ENCODE measurements at regions not wholly inside any gene's neighbourhood (a gene's known extent, or its start where the extent isn't known, plus 50 kb on each side); places are given as distances from the start of the nearest gene placed in this dataset.
"Not testable (repeated sequence)": the region's sequence is repeated elsewhere in the genome, so short reads cannot be mapped to it uniquely, and the experiment has no call there.

- DNase-seq, result no peak
Measured at GRCh38 chr18:25568986-25569385, 217.0 kb upstream of the ZNF521 start.

GRCh38 chr18:25563816-25564683 is 212.1 kb upstream of the ZNF521 start:
- no peak for DNase-seq

DNA sequence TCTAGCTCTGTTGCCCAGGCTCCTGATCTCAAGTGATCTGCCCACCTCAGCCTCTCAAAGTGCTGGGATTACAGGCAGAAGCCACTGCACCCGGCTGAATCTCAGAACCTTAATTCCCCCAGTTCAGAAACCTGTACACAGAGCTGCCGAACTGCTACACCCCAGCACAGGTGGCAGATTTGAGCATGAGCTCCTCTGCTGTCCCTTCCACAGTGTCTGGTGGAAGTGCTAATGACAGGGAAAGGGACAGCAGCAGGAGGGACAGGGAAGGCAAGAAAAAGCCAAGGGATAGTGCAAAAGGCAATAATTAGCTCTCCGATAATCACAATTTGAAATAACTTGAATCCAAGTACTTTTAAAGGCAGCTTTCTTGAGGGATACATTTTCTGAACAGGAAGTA is 211.4 kb upstream of the ZNF521 start:
- DNase-seq, result no peak

GRCh38 chr18:25561918-25562317 is 210.0 kb upstream of the ZNF521 start:
- DNase-seq, result no peak

- DNase-seq, result peak in 3 of 58 donors; percentile 2 to 11 (median 4)
Measured at GRCh38 chr18:25560369-25560768, 208.4 kb upstream of the ZNF521 start.

GRCh38 chr18:25557011-25557410 is 205.0 kb upstream of the ZNF521 start:
- DNase-seq, result no peak

DNA sequence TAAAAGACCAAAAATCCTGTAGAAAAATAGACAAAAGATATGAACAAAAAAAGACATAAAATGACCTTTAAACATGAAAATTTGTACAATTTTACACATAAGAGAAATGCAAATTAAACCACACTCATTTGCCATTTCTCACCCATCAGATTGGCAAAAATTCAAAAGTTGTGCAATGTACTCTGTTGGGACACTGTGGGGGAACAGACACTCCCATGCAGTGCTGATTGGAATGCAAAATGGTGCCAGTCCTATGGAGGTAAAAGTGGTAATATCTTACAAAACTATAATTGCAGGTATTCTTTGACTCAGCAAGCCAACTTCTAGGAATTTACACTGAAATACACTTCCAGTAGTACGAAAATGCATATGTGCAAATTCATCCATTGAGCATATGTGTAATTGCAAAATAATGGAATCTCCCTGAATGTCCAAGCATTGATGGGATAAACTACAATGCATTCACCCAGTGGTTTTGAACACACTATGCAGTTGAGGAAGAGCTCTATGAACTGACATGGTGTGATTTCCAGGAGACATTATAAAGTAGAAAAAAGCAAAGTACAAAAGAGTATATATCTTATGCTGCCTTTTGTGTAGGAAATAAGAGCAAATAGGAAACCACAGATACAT is 201.8 kb upstream of the ZNF521 start:
- no peak for DNase-seq

DNA sequence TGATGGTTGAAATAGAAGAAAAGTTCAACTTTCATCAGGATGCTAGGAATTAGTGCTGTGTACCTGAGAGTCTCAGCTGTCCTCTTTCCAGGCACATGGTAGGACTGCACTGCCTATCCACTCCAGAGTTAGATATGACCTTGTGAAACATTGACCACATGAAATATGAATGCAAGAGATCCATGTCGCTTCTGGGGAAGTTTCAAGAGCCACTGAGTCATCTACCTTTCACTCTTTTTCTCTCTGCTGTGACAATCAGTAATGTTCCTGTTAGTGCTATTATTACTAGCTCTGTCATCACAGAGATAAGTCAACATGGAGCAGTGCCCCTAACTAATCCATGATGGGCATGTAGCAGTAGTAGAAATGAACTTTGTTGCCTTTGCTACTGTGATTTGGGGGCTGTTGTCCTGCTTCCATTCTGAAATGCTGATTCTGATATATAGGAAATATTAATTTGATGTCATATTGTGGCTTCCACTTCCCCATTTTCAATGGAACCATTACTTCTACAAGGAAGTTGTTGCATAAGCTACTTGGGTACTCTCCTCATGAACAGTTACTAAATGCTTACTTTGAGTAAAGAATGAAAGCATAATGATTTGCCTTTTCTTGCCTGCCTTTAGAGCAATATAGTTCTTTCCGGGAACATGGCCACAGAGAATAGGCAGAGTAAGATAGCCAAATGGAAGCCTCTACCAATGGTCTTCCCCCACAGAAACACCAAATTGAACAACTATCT is 192.8 kb upstream of the ZNF521 start:
- DNase-seq, result no peak

DNA sequence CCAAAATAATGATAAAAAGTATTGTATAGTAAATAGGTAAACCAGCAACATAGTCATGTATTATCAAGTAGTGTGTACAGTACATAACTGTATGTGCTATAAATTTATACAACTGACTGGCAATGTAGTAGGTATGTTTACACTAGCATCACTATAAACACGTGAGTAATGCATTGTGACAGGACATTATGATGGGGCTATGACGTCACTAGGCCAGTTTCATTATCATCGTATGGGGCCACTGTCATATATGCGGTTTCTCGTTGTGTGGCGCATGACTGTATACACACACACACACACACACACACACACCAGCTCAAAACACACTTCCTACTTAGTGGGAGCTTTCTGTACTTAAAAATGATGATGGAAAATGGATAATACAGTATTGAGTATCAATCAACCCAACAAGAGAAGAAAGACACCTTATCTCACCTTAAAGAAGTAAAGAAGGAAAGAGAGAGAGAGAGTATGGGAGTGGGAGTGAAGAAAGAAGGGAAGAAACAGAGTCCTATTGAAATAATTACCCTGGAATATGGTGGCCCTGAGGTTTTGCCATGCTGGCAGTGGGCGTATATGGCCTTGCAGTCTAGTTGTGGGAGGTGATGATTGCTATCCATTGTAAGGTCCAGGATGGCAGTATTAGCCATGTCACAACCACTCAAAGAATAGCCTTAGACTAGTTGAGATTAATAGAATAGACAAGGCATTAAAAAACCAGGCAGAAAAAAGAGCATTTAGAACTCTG is 186.4 kb upstream of the ZNF521 start:
- DNase-seq, result no peak

GRCh38 chr18:25535495-25535894 is 183.5 kb upstream of the ZNF521 start:
- no peak for DNase-seq

DNA sequence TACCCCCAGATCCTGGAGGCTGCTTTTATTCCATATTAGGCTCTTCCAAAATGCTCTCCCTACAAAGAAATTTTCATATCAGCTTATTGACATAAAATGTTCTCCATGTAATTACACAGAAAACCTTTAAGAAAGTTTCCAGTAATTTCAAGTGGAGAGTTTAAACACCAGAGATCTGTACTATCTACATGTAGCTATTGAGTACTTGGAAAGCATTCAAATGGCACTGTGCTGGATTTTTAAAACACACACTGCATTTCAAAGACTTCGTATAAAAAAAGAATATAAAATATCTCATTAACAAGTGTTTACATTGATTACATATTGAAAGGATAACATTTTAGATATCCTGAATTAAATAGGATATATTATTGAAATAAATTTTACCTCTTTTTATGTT is 182.4 kb upstream of the ZNF521 start:
- no peak for DNase-seq

GRCh38 chr18:25533218-25533617 is 181.3 kb upstream of the ZNF521 start:
- DNase-seq, result no peak

DNA sequence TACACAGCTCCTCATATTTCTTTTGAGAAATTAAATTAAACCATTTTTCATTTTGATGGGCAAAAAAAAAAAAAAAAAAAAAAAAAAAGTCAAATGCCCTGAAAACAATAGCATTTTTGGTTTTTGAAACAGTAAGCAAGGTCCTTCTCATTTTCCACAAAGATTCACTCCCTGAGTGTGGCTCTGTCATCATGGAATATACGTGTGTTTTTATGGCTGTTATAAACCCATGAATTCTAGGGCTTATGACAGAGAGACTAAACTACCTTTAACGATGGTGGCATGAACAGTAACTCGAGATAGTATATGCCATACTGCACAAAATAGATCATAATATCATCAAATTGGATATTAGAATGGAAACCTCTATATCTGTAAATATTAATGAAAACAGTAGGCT is 179.2 kb upstream of the ZNF521 start:
- DNase-seq, result no peak

GRCh38 chr18:25525789-25526188 is 173.8 kb upstream of the ZNF521 start:
- not testable (repeated sequence) for DNase-seq

DNA sequence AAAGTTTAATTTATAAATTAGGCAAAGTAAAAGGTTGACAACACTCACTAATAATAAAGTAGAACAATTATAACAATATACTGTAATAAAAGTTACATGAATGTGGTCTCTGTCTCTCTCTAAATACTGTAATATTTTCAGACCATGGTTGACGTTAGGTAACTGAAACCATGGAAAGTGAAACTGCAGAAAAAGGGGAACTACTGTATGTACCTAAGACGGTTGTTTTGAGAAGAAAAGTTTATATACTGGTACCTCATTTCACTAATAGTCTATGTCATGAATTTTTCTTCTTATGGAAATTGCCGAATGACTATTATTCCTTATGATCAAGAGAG is 166.7 kb upstream of the ZNF521 start:
- DNase-seq, result no peak

DNA sequence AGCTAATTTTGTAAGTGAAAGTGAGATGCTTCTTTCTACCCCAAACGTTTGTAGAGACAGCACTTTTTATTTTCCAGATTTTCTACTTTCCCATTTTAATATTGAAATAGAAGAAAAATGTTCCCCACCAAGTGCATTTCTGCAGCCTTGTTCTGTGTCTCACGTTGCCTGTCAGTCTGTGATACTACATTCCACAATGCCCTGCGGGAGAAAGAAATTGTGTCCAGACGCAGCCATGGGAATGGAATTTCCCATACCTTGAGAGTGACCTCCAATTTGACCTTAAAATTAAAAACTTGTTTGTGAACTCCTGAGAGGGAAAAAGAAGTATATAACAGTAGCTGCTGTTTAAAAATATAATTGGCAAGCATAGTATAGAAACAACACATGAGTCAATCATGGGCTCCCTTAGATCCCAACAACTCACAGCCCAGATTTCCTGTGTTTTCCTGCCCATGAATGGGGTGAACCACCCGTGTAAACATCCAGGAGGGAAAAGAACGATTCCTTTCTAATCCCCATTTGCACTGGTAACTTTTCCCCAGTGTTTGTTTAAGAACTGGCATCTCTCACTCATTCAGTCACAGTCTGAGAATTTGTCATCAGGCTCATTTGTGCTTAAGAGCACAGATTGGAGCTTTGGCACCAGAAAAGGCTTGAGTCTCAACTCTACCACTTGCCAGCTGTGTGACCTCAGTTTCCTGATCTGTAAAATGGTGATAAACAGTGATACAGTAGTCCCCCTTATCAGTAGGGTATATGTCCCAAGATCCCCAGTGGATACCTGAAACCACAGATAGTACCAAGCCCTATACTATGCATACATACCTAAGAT is 166.1 kb upstream of the ZNF521 start:
- no peak for DNase-seq

DNA sequence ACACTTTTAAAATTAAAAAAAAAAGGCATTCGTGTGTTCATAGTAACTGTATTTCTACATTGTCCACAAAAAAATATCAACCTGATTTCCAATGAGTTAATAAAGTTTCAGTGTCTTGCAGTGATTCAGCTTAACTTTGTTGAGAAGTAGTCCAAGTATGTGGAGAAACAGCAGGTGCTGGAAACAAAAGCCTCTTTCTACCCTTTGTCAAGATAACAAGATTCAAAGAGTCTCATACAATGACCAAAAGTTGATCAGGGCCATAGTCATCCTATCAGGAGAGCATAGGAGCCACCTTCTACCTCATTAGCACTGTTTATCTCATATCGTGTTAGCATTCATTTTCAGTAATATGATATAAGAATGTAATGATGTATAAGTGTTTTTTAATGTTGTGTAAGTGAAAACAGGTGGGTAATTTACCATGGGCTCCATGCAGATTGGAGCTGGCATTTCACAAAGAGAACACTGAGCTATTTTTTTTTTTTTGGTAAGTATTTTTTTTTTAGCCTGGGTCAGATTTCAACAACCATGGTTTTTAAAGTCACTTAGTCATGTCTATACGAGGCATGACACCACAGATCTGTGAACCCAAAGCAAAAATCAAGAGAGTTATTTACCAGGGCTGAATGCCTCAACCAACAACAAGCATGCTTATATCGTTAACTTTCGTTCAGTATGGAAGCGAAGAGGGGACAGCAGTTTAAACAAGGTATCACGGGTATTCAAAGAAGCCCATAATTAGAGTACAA is 165.0 kb upstream of the ZNF521 start:
- DNase-seq, result no peak

DNA sequence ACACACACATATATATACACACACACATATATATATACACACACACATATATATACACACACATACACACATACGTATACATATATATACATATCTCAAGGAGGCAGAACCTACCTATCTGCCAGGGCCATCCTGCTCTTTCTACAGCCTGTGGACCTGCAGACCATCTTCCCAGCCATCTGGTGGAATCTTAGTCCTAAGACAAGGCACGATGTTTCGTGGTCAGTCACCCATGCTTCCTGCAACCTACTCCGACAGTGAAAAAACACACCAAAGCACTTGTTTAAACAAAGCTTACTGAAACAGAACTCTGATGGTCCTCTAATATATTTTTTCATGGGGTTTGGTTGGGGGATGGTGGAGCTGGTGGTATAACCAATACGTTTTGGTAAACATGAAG is 164.2 kb upstream of the ZNF521 start:
- DNase-seq, result no peak

- no peak for DNase-seq
Measured at GRCh38 chr18:25510096-25510495, 158.1 kb upstream of the ZNF521 start.

GRCh38 chr18:25503567-25504081 is 151.7 kb upstream of the ZNF521 start:
- DNase-seq, result peak in 53 of 58 donors; percentile 1 to 69 (median 35)
